Stimulated activated CD8-positive, alpha-beta memory T cell treated with anti-CD3 and anti-CD28 coated beads, Interleukin-15, amount 100 ng/mL, for 48 hours (primary cell): ENCODE measurements at regions not wholly inside any gene's neighbourhood (a gene's known extent, or its start where the extent isn't known, plus 50 kb on each side); places are given as distances from the start of the nearest gene placed in this dataset.

Experiments used
- DNase-seq, 2 donors: peaks; one replicate each; pipeline ENCODE4 v3.0.0-alpha.2; 2020; ENCODE audit warnings: low read depth in 2 of 2

DNA sequence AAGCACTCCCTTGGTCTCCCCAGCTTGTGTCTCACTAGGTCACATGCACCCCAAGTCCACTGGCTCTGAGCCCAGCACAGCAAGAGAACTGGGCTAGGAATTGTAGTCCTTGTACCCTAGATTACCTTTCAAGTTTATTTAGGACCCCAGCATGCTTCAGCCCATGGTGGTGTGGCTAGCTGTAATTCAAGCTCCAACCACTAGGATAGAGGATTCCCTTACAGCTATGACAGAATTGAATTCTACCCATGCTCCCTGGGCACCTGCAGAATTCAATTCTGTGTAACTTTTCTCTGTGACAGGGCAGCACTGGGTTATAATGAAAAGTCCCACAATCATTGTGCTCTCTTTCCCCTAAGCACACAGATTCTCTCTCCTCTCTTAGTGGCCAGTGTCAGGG is 253.8 kb upstream of the DMD start:
- DNase-seq = no peak

DNA sequence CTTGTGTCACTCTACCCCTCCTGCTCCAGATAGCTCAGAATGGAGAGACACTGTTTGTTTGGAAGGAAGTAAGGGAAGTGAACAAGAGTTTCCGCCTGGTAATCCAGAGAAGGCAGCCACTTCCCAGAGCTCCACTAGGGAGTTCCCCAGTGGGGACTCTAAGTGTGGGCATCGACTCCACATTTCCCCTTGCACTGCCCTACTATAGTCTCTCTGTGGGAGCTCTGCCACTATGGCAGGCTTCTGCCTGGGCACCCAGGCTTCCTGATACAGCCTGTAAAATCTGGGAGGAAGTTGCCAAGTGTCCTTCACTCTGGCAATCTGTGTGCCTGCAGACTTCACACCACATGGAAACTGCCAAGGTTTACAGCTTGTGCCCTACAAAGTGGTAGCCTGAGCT is 245.8 kb upstream of the DMD start:
- no peak for DNase-seq

DNA sequence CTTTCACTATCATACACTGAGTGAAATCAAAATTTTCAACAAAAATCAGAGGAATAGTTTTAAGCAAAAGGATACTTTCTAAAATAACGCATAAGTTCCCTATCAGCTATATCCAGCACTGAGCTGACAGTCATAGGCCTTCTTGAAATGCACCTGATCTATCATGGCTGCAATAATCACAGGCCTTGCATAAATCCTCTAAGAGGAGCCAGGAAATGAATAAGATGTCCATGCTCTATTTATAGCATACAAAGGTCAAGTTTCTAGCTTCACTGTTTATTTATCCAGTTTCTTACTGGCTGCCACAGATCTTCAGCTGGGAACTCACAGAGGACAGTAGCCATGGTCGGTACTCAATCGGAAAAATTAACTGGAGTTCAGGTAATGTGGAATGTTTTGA is 235.9 kb upstream of the DMD start:
- no peak for DNase-seq

DNA sequence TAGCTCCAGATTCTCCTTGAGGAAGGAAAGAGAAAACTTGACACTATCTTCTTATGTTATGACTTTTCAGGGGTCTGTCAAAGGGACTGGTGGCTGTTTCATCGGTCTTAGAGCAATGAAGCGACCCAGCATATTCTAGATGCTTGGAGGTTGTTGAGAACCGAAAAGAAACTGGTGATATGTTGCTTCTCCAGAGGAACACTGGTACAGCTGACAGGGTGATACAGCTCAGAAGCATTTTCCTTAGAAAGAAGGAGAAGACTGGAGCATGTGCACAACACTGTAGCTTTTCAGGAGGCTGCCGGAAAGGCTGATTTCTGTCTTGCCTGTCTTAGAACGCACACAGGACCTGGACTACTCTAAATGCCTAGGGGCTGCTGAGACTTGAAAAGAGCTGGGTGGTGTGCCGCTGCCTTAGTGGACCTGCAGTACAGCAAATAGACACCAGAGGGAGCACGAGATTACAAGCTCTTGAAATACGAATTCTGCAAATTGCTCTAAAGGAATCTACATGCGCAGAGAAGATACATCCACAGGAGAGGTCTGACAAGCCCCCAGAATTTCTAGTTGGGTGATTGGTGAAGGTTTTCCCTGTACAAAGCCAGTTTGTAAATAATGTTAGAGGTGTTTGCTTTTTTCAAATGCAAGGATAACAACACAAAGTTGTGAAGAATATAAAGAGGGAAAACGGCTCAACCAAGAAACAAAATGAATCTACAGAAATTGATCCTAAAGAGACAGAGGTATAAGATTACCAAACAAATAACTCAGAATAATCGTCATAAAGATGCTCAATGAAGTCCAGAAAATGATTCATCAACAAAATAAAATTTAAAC is 223.1 kb upstream of the DMD start:
- peak in 1 of 2 donors; percentile 7 for DNase-seq

DNA sequence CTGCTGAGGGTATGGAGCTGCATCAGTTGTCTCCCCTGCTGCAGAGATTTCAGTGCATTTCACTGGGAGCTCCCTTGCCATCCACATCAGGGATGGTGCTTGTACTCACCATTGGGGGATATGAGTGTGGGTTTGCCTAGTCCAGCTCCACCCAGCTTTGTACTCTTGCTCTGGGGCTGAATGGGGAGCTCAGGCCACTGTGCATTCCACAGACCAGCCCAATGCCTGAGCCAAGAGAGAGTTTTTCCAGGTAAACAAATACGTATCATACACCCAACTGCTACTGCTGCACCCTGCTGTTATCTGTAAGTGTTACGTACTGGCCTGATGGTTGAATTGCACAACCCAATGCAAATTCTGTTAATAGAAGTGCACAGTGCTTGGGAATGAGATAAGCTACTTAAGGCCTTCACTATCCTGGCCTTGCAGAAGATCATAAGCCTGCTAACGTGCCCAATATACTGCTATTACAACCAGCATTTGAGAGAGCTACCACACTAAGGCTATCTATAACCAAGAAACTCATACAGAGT is 205.0 kb upstream of the DMD start:
- no peak for DNase-seq

DNA sequence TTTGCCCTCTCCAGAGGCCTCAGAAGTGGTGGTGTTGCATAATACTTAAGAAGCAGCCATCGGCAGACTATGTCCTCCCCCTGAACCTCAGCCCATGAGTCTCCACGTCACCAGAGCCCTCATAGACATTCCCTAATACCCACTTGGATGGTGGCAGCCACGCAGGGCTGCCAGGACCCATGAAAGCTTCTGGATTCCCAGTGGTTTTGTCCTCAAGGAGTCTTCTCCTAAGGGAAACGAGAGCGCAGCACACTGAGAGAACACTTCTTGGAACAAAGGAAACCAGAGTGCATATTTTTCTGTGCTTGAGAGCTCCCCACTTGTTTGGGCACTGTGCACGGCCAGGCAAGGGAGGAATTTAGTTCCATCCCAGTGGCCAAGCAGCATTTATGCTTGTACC is 204.1 kb upstream of the DMD start:
- no peak for DNase-seq

DNA sequence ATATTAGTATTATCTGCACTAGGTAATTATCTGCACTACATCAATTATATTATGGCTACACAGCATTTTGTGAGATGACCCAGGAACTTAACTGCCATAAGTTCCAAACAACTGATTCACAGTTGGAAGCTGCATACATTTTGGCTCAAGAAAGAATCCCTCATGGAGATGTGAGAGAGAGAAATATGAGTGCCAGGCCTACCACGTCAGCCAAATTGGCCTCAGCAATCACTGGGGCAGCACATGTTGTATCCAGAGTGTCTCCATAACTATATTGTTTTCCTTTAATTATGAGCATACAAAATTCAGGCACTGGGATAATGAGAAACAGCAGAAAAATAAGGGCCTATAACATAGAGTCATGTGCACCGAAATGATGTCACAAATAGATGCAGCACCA is 174.2 kb upstream of the DMD start:
- no peak for DNase-seq

DNA sequence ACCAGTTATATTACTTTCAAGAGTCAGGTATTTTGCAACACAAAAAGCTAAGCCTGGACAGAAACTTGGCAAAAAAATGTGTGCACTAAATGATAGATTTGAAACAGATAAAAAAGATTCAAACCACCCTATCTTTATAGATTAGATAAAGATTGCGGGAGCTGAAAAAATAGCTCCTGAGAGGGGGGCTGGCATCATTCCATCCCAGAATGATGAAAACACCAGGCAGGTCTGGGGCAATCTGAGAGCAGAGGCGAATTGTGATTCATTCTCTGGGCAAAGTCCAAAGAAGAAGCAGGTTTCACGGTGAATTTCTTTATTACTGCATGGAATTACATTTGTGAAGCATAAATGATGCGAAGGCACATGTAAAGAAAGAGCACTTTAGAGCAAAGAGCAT is 168.5 kb upstream of the DMD start:
- DNase-seq = no peak

DNA sequence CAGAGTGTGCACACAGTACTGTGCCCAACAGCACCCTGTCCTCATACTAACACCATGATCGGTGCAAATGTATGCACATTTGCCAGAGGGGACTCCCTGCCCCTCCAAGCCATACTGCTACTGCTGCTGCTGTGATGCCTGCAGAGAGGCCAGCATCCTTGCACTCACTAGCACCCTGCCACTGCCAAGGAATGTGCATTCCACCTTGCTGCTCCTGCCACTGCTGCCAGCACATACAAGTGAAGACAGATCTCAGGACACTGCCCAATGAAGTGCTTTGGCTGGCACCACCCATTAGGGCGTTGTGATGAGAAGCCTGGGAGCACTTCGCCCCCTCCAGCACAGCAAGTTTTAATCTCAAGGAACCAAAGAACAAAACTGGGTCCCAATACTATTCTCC is 146.3 kb upstream of the DMD start:
- no peak for DNase-seq

DNA sequence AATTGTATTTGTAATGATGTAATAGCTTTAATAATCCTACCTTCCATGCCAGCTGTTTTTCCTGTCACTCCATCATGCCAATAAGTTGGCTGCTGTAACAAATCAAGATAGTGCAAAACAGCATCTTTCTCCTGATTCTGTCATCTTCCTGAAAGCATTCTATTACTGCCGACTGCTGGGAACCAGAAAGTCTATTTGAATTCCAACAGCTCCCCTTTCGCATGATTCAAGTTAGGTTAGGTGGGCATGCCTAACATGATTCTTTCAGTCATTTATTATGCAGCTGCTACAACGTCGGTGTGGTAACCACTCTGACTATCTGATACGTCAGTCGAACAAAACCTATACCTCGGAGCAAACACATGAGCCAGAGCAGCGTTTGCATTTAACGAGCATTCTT is 127.9 kb upstream of the DMD start:
- DNase-seq = no peak

DNA sequence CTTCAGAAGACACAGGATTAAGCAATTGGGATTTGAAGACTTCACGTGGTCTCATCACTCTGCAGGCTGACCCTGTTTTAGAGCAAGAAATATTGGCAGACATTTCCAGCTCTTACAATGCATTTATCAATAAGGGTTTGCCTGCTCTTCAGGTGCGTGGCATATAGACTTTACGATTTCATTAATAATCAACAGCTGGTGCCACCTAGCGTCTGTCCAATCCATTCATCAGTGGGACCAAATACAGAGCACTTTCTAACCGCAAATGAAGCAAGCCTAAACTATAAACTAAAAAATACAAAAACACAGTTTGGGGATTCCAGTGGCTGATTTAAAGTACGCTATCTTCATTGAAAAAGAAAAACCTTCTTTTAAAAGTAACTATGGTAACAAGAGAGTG is 125.4 kb upstream of the DMD start:
- DNase-seq = no peak

DNA sequence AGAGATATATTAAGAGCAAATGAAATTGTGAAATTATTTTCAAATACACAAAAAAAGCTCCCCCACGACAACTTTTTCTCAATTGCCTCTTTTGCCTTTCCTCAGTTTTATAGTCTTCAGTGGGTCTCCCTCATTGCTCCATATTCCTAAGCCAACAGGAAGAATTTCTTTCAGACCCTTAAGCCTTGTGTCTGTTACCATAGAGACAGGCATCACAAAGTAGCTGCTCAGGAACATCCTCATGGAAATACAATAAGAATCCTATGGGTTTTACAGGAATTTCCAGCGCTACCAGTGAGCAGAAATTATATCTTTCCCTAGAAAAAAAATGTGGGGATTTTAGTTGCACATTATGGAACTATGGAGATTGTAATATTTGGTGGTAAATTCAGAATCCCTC is 121.9 kb upstream of the DMD start:
- DNase-seq = no peak

DNA sequence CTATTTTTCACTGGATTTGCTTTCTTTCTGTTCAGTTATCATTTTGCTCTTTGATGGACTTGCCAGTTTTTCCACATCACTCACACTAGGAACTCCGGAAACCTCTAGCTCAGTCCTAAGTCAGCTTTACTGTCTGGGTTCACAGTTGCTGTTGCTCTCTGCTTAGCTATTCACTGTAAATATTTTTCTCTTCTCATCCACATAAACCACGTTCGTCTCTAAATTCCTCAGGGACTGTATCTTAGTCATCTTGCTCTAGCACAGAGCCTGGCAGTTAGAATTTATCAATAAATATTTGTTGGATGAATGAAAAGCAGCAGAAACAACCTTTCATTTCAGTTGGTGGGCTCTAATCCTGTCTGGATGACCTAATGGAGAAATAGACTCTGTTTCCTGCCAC is 119.4 kb upstream of the DMD start:
- no peak for DNase-seq

DNA sequence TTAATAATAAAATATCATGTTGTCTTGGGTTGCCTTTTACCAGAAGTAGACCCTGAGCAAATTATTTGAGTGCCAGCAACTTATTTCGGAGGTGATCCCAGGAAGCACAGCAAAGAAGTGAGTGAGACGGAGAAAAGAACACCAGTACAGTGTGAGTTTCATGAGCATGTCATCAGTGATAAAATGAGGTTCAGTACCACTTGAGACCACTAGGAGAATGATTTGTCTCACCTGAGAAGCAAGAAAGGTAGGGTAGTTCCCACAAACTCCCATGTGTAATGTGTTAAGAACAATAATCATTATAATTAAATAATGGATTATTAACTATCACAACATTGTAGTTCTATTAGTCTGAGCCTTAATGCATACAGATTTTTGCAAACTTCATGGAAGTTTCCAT is 112.8 kb upstream of the DMD start:
- no peak for DNase-seq

DNA sequence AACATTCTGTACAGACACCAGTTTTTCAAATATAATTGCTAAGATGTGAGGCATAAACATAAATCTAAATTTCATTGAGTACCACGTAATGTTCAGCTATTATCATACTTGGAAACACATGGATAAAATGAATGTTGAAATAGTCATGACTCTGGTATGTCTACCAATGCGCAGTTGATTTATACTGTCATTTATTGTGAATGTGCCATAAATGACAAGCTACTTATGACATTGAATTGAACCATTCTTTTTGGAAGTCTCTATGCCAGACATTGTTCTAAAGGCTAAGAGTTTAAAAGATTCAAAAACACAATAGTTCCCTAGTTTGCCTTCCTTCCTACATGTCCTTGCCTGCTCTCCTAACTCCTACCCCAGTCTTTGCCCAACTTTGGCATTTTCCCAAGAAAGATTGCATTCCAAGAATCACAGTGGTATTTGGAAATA is 96.6 kb upstream of the DMD start:
- DNase-seq = no peak

DNA sequence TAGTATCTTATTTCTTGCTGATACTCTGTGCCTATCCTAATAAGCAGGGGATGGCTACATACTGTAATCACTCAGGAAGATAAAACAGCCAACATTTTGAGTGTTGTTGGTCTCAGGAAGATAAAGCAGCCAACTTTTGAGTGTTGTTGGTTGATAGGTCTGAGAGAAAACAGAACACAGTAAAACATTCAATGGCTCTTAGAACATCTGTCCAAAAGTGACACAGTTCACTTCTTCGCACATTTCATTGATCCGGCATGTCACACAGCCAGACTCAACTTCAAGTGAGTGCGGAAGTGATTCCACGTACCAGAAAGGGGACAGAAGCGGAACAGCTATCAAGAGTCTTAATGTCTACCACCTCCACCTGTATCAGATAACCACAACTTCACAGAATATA is 87.3 kb upstream of the DMD start:
- no peak for DNase-seq

DNA sequence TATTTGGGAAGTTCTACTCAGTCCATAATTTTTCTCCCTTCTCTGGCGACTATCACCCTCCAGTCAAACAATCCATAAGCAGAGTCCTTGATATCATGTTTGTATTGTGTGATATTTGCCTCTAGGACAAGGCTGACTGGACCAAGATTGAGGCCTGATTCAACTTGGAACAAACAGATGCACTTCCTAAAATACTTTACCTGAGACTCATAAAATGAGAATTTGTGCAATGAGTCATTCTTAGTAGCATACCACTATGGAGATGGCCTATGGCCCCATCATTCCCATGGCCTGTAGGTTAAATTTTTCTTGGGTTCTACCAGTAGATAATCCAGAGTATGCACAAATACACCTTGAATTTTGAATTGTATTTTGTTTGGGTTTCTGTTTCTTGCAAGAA is 74.2 kb upstream of the DMD start:
- DNase-seq = no peak

DNA sequence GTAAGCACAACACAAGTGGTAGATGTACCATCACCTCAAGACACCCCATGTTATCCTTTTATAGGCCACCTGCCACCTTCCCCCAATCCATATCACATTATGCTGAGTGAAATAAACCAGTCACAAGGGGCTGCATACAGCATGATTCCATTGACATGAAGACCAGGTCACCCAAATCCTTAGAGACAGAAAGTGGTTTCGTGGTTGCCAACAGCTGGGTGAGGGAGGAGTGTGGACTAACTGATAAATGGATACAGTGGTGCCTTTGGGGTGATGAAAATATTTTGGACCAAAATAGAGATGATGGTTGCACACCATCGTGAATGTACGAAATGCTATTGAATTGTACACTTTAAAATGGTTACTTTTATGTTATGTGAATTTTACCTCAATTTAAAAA is 65.7 kb upstream of the DMD start:
- DNase-seq = no peak

DNA sequence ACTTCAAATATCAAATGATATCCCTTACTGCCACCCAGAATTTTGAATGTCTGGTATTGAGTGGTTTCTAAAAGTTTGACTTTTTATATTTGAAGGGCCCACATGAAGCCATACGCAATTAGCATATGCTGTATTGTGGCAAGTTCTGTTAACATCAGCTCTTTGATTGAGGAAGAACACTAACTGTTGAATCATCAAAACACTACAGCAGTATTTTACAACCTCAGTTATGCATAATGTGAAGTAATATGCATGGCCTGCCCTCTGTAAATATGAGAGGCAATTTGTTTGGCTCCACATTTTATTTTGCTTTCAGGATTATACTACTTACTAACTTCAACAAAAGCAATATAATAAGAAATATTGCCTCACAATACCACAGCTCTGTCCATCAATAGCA is 62.2 kb upstream of the DMD start:
- no peak for DNase-seq

DNA sequence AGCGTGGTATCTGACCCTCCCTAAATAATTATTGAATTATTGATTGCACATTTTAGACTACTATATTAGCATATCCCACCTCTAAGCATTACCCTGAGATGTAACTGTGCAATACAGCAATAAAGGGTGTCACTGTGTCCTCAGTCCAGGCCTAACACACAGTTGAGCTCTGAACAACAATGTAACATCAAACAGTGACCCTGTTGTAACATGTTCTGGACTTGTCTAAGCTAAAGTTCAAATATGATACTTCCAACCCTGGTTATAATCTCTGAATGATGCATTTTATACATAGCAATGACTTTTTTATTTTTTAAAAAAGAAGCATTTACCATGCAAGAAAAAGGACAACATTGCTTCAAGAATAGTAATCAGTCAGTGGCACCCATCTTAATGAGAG is 61.6 kb upstream of the DMD start:
- DNase-seq = no peak
